BE2C (cell line): ENCODE measurements at regions not wholly inside any gene's neighbourhood (a gene's known extent, or its start where the extent isn't known, plus 50 kb on each side); places are given as distances from the start of the nearest gene placed in this dataset.
"Not testable (repeated sequence)": the region's sequence is repeated elsewhere in the genome, so short reads cannot be mapped to it uniquely, and the experiment has no call there.

Source experiments
- DNase-seq: peaks from one replicate; pipeline ENCODE4 v3.0.0-alpha.2; 2020
- H3K27me3 ChIP-seq: fragments of 250-450 bp; sonication (Bioruptor Pico); 2 replicates; pipeline ENCODE4 v1.5.1; 2020; ENCODE audit warnings: mild to moderate bottlenecking
- H3K36me3 ChIP-seq: fragments of 250-450 bp; sonication (Bioruptor Pico); 2 replicates; pipeline ENCODE4 v1.5.1; 2020; ENCODE audit warnings: mild to moderate bottlenecking
- H3K4me1 ChIP-seq: fragments of 250-450 bp; sonication (Bioruptor Pico); 2 replicates; pipeline ENCODE4 v1.5.1; 2020
- H3K4me3 ChIP-seq: 2 replicates; pipeline ENCODE4 v1.5.1; 2011; ENCODE audit warnings: low read depth, low read length
- H3K9me3 ChIP-seq: fragments of 250-450 bp; sonication (Bioruptor Pico); 2 replicates; pipeline ENCODE4 v1.5.1; 2020
- TF ChIP-seq, protein P1 (sequence below): IDR thresholded peaks from 2 replicates; pipeline ENCODE4 v1.5.1; 2012; ENCODE audit warnings: mild to moderate bottlenecking, low read depth, low read length

GRCh38 chr4:72887152-72887551 lies 182.4 kb downstream of the COX18 start:
- Histone ChIP-seq H3K36me3 (no peaks in the 10 kb centered on the region), H3K4me1 (no peaks in the 10 kb centered on the region), H3K9me3 (no peaks in the 10 kb centered on the region), H3K4me3 (no peak overlapping the region), H3K27me3 (no peaks in the 10 kb centered on the region)
- DNase-seq = no peak
- TF ChIP-seq, protein P1, sequence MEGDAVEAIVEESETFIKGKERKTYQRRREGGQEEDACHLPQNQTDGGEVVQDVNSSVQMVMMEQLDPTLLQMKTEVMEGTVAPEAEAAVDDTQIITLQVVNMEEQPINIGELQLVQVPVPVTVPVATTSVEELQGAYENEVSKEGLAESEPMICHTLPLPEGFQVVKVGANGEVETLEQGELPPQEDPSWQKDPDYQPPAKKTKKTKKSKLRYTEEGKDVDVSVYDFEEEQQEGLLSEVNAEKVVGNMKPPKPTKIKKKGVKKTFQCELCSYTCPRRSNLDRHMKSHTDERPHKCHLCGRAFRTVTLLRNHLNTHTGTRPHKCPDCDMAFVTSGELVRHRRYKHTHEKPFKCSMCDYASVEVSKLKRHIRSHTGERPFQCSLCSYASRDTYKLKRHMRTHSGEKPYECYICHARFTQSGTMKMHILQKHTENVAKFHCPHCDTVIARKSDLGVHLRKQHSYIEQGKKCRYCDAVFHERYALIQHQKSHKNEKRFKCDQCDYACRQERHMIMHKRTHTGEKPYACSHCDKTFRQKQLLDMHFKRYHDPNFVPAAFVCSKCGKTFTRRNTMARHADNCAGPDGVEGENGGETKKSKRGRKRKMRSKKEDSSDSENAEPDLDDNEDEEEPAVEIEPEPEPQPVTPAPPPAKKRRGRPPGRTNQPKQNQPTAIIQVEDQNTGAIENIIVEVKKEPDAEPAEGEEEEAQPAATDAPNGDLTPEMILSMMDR = no peak

- H3K4me3 ChIP-seq = no peak overlapping the region
- H3K4me1 ChIP-seq = no peaks in the 10 kb centered on the region
- no peak for DNase-seq
- H3K27me3 ChIP-seq = no peaks in the 10 kb centered on the region
- H3K9me3 ChIP-seq = no peaks in the 10 kb centered on the region
- TF ChIP-seq, protein P1 = peak; percentile 36; the same call in 1 of the 2 replicates
- H3K36me3 ChIP-seq = no peaks in the 10 kb centered on the region
Measured at GRCh38 chr4:72886602-72887001, 182.9 kb downstream of the COX18 start.

GRCh38 chr4:72884225-72884624 lies 185.3 kb downstream of the COX18 start:
- not testable (repeated sequence) for H3K9me3 ChIP-seq, H3K27me3 ChIP-seq, H3K4me1 ChIP-seq, H3K4me3 ChIP-seq, H3K36me3 ChIP-seq, DNase-seq

DNA sequence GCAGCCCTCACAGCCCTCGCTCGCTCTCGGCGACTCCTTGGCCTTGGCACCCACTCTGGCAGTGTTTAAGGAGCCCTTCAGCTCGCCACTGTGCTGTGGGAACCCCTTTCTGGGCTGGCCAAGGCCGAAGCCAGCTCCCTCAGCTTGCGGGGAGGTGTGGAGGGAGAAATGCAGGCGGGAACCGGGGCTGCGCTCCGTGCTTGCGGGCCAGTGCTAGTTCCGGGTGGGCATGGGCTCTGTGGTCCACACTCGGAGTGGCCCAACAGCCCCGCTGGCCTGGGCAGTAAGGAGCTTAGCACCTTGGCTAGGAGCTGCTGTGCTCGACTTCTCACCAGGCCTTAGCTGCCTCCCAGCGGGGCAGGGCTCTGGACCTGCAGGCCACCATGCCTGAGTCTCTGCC lies 192.6 kb downstream of the COX18 start:
- TF ChIP-seq, protein P1 = no peak
- Histone ChIP-seq H3K4me1 (no peaks in the 10 kb centered on the region), H3K27me3 (no peaks in the 10 kb centered on the region), H3K9me3 (no peaks in the 10 kb centered on the region), H3K4me3 (no peak overlapping the region), H3K36me3 (no peaks in the 10 kb centered on the region)
- no peak for DNase-seq

DNA sequence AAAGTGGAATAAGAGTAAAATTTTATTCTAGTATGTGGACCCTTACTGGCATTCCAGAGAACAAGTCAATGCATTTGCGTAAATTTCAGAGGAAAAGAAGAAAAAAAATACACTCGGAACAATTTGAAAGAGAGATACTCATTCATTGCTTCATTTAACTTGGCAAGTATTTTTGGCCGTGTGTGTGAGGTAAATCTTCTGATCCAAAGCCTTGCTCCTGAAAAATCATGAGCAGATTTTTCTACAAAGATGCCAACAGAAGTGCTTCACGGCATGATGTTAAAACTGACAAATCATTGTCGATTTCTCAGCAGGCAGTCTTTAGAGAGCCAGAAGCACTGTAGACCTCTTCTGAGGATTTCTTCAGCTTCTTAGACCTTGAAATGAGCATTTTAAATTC lies 194.0 kb downstream of the COX18 start:
- H3K9me3 ChIP-seq = no peaks in the 10 kb centered on the region
- DNase-seq = no peak
- H3K4me1 ChIP-seq = no peaks in the 10 kb centered on the region
- TF ChIP-seq, protein P1 = no peak
- H3K27me3 ChIP-seq = no peaks in the 10 kb centered on the region
- no peaks in the 10 kb centered on the region for H3K36me3 ChIP-seq
- H3K4me3 ChIP-seq = no peak overlapping the region

DNA sequence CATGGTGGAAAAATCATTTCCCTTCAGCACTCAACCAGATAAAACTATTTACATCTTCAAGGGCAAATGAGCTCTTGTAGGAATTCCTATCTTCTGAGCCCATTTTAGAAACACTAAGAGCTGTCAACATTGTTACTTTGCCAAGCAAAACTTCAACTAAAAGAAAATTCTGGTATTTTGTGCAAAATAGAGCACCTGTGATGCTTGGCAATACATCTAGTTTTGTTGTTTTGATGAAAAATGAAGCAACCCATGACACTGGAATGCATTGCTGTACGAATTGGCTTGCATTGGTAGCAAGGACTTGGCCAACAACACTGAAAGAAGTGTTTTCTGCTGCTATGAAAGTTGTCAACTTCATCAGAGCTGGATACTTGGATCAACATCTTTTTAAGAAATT lies 194.4 kb downstream of the COX18 start:
- TF ChIP-seq, protein P1 = no peak
- no peaks in the 10 kb centered on the region for H3K36me3 ChIP-seq
- H3K4me1 ChIP-seq = no peaks in the 10 kb centered on the region
- H3K9me3 ChIP-seq = no peaks in the 10 kb centered on the region
- no peak overlapping the region for H3K4me3 ChIP-seq
- no peak for DNase-seq
- no peaks in the 10 kb centered on the region for H3K27me3 ChIP-seq

DNA sequence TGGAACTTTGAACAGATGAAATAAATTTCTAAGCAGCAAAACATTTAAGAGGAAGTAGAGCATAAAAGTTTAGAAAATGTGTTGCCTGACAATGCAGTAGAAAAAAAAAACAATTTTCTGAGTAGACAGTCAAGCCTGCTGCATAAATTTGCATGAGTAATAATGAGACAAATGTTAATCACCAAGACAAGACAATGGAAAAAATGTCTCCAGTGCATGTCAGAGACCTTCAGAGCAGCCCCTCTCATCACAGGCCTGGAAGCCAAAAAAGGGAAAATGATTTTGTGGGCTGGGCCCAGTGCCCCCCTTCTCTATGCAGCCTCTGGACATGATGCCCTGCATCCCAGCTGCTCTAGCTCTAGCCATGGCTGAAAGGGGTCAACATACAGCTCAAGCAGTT lies 204.6 kb downstream of the COX18 start:
- H3K4me3 ChIP-seq = no peak overlapping the region
- no peak for DNase-seq
- H3K4me1 ChIP-seq = no peaks in the 10 kb centered on the region
- H3K36me3 ChIP-seq = no peaks in the 10 kb centered on the region
- TF ChIP-seq, protein P1 = no peak
- H3K27me3 ChIP-seq = no peaks in the 10 kb centered on the region
- no peaks in the 10 kb centered on the region for H3K9me3 ChIP-seq

DNA sequence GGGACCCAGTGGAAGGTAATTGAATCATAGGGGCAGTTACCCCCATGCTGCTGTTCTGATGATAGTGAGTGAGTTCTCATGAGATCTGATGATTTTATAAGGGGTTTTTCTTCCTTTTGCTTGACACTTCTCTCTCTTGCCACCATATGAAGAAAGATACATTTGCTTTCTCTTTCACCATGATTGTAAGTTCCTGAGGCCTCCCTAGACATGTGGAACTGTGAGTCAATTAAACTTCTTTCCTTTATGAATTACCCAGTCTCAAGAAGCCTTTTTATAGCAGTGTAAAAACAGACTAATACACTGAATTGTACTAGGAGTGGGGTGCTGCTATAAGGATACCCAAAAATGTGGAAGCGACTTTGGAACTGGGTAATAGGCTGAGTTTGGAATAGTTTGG lies 205.2 kb downstream of the COX18 start:
- not testable (repeated sequence) for H3K4me1 ChIP-seq, H3K9me3 ChIP-seq, H3K4me3 ChIP-seq, H3K36me3 ChIP-seq, H3K27me3 ChIP-seq, DNase-seq
